Kidney epithelial cell (primary cell): ENCODE measurements at regions not wholly inside any gene's neighbourhood (a gene's known extent, or its start where the extent isn't known, plus 50 kb on each side); places are given as distances from the start of the nearest gene placed in this dataset.

Experiments used
- DNase-seq: peaks from one replicate; pipeline ENCODE4 v3.0.0-alpha.2; 2010; ENCODE audit warnings: low read depth
- H3K27me3 ChIP-seq: 2 replicates; pipeline ENCODE4 v1.6.0; 2011; ENCODE audit warnings: low read length; ENCODE audit not compliant: control insufficient read depth, insufficient read depth
- H3K36me3 ChIP-seq: 2 replicates; pipeline ENCODE4 v1.5.1; 2011; ENCODE audit warnings: low read length; ENCODE audit not compliant: control insufficient read depth, insufficient read depth
- H3K4me3 ChIP-seq: 2 replicates; pipeline ENCODE4 v1.5.1; 2011; ENCODE audit warnings: low read depth, mild to moderate bottlenecking, control low read depth, low read length
- TF ChIP-seq, protein P1 (sequence below): IDR thresholded peaks from 2 replicates; pipeline ENCODE4 v1.5.1; 2011; ENCODE audit warnings: mild to moderate bottlenecking, moderate library complexity, low read length, control low read depth, inconsistent platforms; ENCODE audit not compliant: insufficient read depth, poor library complexity, severe bottlenecking

- H3K27me3 ChIP-seq = no peaks in the 10 kb centered on the region
- H3K4me3 ChIP-seq = no peak overlapping the region
- no peak for DNase-seq
- TF ChIP-seq, protein P1, sequence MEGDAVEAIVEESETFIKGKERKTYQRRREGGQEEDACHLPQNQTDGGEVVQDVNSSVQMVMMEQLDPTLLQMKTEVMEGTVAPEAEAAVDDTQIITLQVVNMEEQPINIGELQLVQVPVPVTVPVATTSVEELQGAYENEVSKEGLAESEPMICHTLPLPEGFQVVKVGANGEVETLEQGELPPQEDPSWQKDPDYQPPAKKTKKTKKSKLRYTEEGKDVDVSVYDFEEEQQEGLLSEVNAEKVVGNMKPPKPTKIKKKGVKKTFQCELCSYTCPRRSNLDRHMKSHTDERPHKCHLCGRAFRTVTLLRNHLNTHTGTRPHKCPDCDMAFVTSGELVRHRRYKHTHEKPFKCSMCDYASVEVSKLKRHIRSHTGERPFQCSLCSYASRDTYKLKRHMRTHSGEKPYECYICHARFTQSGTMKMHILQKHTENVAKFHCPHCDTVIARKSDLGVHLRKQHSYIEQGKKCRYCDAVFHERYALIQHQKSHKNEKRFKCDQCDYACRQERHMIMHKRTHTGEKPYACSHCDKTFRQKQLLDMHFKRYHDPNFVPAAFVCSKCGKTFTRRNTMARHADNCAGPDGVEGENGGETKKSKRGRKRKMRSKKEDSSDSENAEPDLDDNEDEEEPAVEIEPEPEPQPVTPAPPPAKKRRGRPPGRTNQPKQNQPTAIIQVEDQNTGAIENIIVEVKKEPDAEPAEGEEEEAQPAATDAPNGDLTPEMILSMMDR = no peak
- no peaks in the 10 kb centered on the region for H3K36me3 ChIP-seq
These were observed 221.0 kb upstream of the CBLB start for GRCh38 chr3:106089806-106090205.

DNA sequence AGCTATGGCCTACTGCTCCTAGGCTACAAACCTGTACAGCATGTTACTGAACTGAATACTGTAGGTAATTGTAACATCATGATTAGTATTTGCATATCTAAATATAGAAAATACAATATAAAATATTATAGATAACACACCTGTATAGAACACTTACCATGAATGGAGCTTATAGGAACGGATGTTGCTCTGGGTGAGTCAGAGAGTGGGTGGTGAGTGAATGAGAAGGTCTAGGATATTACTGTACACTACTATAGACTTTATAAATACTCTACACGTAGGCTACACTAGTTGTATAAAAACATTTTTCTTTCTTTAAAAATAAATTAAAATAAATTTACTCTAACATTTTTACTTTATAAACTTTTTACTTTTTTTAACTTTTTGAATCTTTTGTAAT is 224.0 kb upstream of the CBLB start:
- TF ChIP-seq, protein P1 = no peak
- no peak overlapping the region for H3K4me3 ChIP-seq
- no peaks in the 10 kb centered on the region for H3K27me3 ChIP-seq
- DNase-seq = no peak
- no peaks in the 10 kb centered on the region for H3K36me3 ChIP-seq

- TF ChIP-seq, protein P1 = no peak
- no peaks in the 10 kb centered on the region for H3K36me3 ChIP-seq
- no peak overlapping the region for H3K4me3 ChIP-seq
- no peaks in the 10 kb centered on the region for H3K27me3 ChIP-seq
- no peak for DNase-seq
These were observed 224.8 kb upstream of the CBLB start for GRCh38 chr3:106093616-106094015.

DNA sequence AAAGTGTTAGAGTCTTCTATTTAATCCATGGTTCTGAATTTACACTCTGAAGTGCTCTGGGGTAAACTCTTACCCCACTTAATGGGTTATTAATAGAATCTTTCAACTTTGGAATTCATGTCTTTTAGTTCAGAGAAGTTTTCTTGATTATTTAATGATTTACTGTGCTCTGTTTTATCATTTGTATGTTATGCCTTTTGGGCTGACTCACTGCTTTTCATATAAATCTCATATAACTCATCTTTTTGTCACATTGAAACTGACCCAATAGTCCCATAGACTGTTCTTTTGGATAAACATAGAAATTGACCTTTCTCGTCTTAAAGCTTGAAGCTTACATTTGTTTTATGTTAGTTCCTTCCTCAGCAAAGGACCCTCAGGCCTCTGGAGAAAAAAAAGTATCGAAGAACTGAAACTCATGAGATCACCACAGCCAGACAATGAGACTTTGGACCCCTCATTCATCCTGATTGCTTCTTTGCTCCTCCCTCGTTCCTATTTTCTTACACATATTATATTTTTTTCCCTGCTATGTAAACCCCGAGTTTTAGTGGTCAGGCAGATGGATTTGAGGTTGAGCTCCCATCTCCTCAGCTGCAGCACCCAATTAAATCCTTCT is 229.1 kb upstream of the CBLB start:
- Histone ChIP-seq H3K4me3 (no peak overlapping the region), H3K36me3 (no peaks in the 10 kb centered on the region), H3K27me3 (no peaks in the 10 kb centered on the region)
- TF ChIP-seq, protein P1 = no peak
- DNase-seq = no peak

DNA sequence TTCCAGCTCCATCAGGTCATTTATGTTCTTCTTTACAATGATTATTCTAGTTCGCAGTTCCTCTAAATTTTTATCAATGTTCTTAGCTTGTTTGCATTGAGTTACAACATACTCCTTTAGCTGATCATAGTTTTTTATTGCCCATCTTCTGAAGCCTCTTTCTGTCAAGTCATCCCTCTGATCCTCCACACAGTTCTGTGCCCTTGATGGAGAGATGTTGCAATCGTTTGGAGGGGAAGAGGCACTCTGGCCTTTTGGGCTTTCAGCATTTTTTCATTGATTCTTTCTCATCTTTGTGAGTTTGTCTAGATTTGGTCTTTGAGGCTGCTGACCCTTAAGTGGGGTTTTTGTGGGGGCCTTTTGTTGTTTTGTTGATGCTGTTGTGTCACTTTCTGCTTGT is 234.6 kb upstream of the CBLB start:
- DNase-seq = no peak
- H3K27me3 ChIP-seq = no peaks in the 10 kb centered on the region
- H3K4me3 ChIP-seq = no peak overlapping the region
- H3K36me3 ChIP-seq = no peaks in the 10 kb centered on the region
- TF ChIP-seq, protein P1 = no peak

DNA sequence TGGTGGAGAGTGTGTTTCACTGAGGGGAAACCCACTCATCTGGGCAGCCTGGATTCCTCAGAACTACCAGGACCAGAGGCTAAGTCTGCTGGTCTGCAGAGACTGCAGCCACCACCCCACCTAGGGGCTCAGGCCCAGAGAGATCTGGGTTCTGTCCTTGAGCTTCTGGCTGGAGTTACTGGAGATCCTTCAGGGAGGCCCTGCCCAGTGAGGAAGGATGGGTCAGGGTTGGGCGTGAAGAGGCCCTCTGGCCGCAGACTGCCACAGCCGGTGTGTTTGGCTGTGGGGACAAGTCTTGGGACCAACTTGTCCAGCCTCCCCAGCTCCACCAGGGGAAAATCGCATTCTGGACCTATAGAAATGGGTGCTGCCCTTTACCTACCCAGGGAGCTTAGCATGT is 235.3 kb upstream of the CBLB start:
- TF ChIP-seq, protein P1 = no peak
- H3K27me3 ChIP-seq = no peaks in the 10 kb centered on the region

More for the DNA sequence above, 235.3 kb upstream of the CBLB start:
- H3K36me3 ChIP-seq = no peaks in the 10 kb centered on the region
- no peak overlapping the region for H3K4me3 ChIP-seq
- DNase-seq = no peak
